ENCODE measurements at regions not wholly inside any gene's neighbourhood (a gene's known extent, or its start where the extent isn't known, plus 50 kb on each side); places are given as distances from the start of the nearest gene placed in this dataset.

- TF ChIP-seq CTCF (IDR thresholded peaks at IDR 0.05): no peak
- TF ChIP-seq POLR2A (IDR thresholded peaks at IDR 0.05): no peak
Observed at GRCh38 chr4:59925290-59925689, 1274.8 kb upstream of the ADGRL3 start.

Data from heart left ventricle (tissue), 13 donors.